Left hindlimb (tissue), 1 donor: ENCODE measurements at regions not wholly inside any gene's neighbourhood (a gene's known extent, or its start where the extent isn't known, plus 50 kb on each side); places are given as distances from the start of the nearest gene placed in this dataset.
"Not testable (repeated sequence)": the region's sequence is repeated elsewhere in the genome, so short reads cannot be mapped to it uniquely, and the experiment has no call there.

Experiments
- DNase-seq: peaks from one replicate; pipeline ENCODE4 v3.0.0-alpha.2; 2018

GRCh38 chr21:15634541-15634940 is 95.2 kb upstream of the USP25 start:
- DNase-seq: not testable (repeated sequence)

- no peak for DNase-seq
Measured at GRCh38 chr21:15638856-15639549, 90.8 kb upstream of the USP25 start.

DNA sequence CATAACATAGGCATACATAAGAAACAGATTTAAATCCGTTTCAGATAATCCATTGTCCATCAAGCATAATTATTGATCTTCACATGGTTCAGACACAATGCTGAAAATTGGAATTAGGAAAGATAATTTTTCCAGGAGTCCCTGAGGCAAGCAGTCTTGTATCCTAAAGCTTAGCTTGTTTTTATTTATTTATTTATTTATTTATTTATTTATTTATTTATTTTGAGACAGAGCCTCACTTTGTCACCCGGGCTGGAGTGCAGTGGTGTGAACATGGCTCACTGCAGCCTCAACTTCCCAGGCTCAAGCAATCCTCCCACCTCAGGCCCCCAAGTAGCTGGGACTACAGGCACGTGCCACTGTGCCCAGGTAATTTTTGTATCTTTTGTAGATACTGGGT is 89.7 kb upstream of the USP25 start:
- not testable (repeated sequence) for DNase-seq

DNA sequence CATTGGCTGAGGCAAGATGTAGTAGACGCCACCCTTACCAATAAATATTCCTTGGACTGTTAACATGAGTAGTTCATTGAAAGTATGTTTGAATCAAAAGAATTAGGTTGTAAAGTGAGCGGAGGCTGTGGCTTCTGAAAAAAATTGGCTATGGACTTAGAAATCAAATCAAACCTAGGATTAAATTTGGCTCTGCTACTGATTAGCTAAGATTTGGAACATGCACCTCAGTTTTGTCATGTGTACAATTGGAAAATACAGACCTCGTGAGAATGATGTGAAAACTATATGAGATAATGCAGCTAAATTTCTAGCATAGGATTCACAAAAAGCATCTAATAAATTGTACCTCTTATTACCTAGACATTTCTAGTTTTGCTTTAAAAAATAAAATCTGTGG is 85.3 kb upstream of the USP25 start:
- no peak for DNase-seq

DNA sequence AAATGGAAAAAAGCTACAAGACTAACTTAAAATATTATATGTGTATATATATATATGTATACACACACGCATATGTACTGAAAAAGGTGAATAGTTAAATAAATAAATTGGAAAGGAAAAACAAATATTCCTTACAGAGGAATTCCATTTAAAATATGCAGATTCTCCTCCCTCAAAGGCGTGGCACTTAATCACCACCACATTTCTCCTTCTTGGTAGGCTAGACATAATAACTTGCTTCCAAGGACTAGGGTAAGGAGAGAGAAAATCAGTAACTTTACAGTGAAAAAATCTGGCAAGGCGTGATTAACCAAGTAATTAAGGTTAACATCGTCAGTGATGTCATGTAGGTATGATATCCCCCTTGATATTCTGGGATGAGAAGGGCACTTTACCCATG is 84.0 kb upstream of the USP25 start:
- no peak for DNase-seq

DNA sequence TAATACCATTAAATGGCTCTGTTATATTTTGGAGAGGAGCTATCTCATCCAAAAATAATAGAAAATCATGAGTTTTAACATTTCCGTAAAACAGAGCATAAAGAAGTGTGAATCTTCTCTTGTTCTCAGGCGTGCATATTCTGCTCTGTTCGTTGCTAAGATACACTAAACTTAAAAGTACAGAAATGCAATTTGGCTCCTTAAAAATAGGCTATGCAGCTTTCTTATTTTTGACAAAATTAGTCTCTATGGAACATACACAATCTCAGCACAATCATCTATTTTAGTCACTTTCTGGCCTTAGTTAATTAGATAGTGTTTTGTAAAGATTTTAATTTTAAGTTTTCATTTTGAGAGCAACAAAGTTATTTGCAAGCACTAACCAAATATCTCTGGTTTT is 79.0 kb upstream of the USP25 start:
- no peak for DNase-seq

DNA sequence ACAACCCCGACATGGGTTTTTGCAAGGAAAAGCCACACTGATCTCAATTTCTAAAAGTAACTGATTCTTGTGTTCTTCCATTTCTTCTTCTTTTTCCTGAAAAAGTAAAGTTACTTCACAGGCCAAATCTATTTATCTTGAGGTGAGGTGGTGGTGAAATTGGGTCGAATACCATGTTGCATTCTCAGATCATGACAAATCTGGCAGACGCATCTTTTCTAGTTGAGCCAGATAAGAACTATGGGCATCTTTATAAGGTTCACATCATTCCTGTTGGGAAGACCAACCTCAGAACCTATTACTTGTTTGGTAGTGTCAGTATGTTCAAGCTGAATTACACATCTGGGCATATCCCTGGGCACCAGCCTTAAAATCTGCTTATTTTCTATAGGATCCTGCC is 78.6 kb upstream of the USP25 start:
- DNase-seq: no peak

- DNase-seq: no peak
Measured at GRCh38 chr21:15653710-15654109, 76.1 kb upstream of the USP25 start.

- DNase-seq: no peak
Measured at GRCh38 chr21:15654171-15654570, 75.6 kb upstream of the USP25 start.

DNA sequence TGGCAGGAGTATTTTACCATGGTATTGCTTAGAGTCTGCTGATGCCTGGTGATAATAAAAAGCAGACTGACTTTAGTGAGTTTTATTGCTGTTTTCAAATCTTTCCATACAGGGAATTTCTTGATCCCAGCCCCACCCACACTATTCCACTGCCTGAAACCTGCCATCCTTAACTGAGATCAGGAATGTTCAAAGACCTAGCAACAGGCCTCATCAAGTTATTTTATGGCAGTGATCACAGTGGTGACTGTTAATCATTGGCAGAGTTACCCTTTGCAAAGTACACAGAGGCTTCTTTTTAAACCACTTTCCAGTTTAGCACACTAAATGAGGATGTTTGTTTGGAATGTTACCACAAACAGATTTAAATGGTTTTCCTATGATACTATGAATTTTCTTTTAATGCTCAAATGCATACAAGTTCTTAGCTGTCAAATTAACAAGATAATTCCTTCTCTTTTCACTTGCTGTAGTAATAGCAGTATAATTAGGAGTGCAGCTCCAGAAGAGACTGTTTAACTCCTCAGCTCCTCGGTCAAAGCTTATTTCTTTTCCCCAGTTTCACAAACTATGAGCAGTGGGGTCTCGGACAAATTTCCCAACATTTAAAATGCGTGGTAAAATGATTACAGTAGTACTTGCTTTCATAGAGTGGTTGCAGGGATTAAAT is 69.9 kb upstream of the USP25 start:
- no peak for DNase-seq

DNA sequence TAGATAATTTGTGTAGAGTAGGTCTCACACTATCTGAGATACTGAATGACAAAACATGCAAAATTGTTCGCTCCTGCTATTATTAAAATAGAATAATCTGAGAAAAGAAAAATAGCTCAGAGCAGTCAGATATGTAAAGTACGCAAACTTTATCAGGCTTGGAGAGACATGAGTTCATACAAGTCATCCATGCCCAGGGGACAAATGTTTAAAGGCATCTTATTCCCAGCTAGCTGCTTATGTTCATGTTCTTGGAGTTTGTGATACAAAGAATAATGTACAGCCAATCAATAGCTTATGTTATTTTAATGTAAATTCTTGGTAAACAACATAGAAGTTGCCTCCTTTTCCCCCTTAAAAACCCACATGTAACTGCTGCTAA is 69.4 kb upstream of the USP25 start:
- DNase-seq: no peak

DNA sequence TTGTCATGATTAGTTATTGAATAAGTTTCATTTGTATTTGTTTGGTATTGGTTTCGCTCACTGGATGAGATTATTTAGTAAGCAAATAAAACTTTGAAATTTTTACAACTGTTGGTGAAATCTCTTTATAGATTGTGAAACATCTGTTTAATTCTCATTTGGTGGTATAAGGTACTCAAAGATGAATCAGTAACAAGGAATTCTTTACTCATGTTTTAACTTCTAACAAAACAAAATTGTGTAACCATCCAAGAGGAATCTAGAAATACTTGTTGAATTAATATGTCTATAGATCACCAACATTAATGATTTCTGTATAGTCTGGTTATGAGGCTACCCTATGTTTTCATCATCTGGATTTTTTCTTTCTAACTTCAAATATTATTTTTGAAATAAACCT is 62.8 kb upstream of the USP25 start:
- DNase-seq: no peak

- DNase-seq: no peak
Measured at GRCh38 chr21:15667819-15668218, 62.0 kb upstream of the USP25 start.

DNA sequence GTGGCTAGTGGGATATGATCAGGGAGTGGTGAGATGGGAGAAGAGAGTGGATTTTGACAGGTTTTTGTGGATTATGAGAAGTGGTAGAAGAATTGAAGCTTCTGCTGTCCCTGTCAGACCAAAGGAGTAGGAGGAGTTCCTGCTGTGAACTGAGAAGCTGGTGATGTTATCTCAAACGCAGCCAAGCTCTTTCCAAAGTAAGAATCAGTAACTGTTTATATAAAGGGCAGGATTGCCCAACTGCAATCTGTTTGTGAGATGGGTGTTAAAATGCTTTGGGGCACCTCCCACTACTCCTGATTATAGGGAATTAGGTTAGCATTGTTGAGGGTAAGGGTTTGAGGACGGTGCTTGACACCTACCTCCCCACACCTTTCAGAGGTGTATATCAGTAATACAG is 60.5 kb upstream of the USP25 start:
- DNase-seq: no peak

DNA sequence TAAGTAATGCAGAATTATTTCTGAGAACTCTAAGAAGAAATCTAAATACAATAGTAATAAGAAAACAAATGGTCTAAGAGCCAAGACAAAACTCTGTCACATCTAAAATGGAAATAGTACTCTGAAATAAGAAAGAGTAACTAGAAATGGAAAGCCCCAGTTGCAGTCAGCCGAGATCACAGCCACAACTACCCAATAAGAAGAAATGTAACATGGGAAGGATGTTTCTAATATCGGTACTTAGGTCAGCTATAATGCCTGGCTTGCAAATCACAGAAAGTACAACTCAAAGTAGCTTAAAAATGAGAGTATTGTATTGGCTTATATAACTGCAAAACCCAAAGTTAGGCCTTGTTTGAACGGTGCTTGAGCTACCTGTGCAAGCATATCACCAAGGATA is 58.6 kb upstream of the USP25 start:
- no peak for DNase-seq

DNA sequence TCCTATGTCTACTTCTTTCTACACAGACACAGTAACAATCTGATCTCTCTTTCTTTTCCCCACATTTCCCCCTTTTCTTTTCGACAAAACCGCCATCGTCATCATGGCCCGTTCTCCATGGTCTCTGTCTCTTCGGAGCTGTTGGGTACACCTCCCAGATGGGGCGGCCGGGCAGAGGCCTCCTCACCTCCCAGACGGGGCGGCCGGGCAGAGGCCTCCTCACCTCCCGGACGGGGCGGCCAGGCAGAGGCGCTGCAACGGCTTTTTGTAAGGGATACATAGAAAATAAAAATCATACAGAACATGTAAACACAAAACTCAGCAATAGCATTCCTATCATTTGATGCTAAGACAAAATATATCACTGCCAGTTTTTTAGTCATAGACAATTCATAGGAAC is 57.2 kb upstream of the USP25 start:
- DNase-seq: not testable (repeated sequence)

- DNase-seq: no peak
Measured at GRCh38 chr21:15676935-15677334, 52.8 kb upstream of the USP25 start.

DNA sequence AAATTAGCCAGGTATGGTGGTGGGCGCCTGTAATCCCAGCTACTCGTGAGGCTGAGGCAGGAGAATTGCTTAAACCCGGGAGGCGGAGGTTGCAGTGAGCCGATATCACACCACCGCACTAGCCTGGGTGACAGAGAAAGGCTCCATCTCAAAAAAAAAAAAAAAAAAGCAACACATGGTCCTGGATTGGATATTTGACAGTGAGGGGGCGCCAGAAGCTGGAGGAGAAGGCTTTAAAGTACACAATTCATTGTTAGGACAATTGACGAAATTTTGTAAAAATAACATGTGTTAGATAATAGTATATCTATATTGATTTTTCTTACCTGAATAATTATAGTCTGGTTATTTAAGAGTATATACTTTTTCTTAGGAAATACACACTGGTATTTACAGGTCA is 50.2 kb upstream of the USP25 start:
- DNase-seq: no peak
